ENCODE measurements at regions not wholly inside any gene's neighbourhood (a gene's known extent, or its start where the extent isn't known, plus 50 kb on each side); places are given as distances from the start of the nearest gene placed in this dataset.
"Not testable (repeated sequence)": the region's sequence is repeated elsewhere in the genome, so short reads cannot be mapped to it uniquely, and the experiment has no call there.

DNA sequence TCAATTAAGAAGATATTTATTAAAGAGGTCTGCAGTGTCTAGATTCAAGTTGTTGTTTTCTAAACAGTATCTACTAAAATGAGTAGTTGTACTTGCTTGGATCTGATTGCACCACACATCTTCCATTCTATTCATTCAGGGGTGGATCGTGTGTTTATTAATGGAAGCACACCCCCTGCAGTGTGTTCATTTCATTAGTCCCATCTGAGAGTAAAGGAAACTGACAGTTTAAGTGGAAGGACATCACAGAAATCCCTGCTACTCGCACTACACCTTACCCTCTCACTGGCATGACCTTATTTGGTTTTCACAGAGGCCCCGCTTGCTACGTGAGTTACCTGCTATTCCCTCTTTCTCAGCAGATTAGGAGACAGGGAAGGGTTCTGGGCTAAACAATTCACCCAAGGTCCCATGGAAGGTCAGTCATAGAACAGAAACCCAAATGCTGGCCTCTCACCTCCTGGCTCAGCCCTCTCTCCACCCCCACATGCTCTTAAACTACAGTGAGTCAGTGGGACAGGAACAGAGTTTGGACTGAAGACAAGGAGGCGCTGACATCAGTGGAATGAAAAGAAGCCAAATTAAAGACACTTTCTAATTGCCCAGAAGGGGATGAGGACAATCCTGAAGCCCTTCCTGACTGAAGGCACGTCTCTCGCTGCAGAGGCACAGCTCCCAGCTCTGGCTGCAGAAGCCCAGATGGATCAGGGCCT is 369.2 kb upstream of the NRP1 start:
- DNase-seq (ENCODE audit: low read depth), result peak; percentile 38

DNA sequence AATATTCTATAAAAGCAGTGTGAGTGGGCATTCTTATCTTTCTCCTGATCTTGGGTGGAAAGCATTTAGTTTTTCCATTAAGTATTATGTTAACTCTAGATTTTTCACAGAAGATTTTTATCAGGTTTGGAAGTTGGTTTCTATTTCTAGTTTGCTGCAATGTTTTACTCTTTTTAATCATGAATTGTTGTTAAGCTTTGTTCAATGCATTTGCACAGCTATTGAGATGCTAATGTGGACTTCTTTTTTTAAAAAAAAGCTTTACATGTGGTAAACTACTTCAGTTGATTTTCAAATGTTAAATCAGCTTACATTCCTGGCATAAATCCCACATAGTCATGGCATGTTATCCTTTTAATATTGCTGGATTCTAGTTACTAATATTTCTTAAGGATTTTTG is 363.6 kb upstream of the NRP1 start:
- no peak for DNase-seq (ENCODE audit: low read depth)

DNA sequence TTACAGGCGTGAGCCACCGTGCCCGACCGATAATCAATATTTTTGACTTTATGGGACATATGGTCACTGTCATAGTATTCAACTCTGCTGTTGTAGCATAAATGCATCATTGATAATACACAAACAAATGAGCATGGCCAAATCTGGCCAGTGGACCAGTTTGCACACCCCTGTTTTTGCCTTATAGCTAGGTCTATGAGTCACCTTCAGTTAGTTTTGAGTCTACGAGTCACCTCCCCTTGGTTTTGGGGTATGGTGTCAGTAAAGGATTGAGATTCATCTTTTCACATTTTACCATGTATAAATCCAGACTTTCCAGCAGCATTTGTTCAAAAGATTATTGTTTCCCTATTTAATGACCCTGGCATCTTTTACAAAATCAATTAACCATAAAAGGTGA is 362.5 kb upstream of the NRP1 start:
- DNase-seq (ENCODE audit: low read depth), result no peak

DNA sequence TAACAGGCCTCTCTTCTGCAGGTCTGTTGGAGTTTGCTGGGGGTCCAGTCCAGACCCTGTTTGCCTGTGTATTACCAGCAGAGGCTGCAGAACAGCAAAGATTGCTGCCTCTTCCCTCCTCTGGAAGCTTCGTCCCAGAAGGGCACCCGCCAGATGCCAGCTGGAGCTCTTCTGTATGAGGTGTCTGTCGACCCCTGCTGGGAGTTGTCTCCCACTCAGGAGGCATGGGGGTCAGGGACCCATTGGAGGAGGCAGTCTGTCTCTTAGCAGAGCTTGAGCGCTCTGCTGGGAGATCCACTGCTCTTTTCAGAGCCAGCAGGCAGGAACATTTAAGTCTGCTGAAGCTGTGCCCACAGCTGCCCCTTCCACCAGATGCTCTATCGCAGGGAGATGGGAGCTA is 361.1 kb upstream of the NRP1 start:
- DNase-seq (ENCODE audit: low read depth), result no peak

DNA sequence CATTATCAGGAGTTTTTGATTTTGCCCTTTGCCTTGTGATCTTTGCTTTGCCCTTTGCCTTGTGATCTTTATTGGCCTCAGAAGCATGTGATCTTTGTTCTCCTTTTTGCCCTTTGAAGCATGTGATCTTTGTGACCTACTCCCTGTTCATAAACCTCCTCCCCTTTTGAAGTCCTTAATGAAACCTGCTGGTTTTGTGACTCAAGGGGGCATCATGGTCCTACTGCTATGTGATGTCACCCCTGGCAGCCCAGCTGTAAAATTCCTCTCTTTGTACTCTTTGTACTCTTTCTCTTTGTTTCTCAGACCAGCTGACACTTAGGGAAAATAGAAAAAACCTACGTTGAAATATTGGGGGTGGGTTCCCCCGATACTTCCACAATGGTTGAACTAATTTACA is 356.1 kb upstream of the NRP1 start:
- DNase-seq (ENCODE audit: low read depth), result not testable (repeated sequence)

DNA sequence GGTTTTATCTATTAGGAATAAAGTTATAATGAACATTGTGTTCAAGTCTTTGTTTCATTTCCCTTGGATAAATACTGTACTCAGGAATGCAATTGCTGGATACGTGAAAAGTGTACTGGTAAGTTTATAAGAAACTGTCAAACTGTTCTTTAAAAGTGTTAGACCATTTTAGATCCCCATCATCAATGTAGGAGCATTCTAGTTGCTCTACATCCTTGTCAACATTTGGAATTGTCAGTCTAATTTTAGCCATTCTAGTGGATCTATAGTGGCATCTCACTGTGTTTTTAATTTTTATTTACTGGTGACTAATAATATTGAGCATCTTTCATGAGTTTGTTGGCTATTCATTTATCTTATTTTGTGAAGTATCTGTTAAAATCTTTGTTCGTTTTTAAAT is 354.0 kb upstream of the NRP1 start:
- no peak for DNase-seq (ENCODE audit: low read depth)

DNA sequence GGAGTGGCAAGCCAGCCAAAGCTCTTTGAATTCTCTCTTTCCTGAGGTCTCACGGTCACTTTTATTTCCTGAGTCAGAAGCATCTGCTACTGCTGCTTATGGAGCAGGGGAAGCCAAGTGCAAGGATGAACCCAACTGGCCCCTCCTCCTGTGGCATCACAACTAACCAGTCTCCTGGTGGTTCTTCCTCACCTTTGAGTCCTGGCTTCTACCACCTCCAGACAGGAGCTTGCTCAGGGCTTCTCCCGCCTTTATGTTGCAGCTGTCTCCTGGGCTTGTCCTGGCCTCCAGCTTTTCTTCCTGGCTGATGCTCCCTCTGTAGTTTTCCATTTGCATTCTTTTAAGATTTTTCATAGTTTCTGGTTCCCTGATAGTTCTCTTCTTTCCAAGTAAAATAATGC is 349.7 kb upstream of the NRP1 start:
- DNase-seq (ENCODE audit: low read depth), result no peak

DNA sequence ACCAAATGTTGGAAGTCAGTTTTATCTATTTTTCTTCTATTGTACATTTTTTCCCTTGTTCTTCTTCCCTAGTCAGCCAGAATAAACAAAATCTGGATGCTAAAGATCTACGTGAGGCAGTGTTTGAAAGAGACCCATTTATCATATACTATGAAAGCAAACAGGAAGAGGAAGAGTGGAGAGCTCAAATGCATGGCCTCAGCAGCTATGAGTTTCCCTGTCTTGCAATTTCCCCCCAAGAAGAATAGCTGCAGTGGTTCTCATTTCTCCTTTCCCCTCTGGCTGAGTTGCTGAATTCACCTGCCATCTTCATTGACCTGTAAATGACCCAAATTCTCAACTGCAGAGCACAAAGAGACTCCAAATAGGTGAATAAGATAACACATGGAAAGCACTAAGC is 347.1 kb upstream of the NRP1 start:
- DNase-seq (ENCODE audit: low read depth), result no peak

DNA sequence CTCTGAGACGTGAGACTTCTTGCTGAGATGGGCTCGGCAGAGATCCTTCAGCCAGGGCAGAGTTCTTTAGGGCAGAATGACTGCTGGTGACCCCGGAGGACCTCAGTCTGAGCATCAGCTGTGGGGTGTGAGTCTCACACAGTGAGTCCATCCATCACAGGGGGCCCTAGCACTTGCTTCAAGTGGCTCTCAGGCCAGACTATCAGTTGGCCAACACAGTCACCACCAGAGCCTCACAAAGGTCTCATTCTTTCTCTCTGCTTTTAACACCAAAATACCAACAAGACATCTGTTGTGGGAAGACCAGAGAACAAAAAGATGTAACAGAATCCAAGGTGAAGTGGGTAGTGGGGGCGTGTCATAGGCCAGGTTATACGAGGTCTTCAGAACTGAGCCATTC is 345.6 kb upstream of the NRP1 start:
- no peak for DNase-seq (ENCODE audit: low read depth)

DNA sequence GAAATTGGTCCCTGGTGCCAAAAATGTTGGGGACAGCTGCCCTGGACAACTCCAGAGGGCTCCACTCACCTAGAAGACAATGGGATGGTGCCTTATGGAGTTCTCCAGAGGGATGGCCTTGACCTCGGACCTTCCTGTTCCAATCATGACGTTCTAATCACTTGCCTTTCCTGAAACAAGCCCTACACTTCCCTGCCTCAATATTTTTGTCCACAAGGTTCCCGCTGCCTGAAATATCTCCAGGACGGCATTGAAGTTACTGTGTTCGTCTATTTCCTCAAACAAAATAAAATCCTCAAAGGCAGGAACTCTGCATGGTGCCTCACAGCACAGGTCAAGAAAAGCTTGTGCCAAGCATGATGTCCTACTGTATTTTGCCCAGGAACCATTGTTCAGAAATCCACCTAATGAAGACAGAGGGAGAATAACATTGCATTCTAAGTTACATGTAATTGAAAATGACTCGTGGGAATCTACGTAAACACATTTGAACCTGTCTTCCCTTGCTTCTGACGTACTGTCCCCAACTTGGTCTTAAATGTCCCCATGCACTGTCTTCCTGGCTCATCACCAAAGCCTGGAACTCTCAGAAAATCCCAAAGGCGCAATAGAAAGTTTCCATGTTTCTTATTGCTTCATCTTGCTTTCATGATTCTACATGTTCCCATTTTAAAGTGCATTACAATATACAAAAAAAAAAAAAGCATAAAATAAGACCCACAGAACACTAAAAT is 342.3 kb upstream of the NRP1 start:
- DNase-seq (ENCODE audit: low read depth), result no peak

DNA sequence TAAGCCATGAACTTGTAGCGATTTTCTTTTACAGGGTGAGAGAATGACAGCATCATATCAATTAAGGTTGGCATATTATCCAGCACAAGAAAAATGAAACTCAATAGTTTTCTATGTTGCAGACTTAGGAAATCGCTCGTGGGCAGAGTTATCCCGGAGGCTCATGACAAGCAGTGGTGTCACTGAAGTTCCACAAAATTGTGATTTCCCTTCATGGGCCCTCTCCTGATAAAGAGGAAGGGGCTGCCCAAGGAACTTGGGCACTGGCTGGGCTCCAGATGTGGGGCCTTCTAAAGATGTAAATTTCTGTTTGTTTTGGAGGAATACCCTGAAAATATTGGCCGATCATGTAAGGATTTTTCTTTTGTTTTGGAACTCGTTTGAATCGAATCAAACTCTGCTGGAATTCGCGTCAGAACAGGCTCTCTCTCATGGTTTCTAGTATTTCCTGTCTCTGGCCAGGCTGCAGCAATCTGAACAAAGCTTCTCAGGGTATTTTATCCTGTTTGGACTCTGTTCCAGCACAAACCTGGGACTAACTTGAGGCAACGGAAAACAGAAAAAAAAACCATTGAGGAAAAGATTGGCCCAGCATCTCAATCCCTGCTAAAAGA is 340.6 kb upstream of the NRP1 start:
- DNase-seq (ENCODE audit: low read depth), result no peak

DNA sequence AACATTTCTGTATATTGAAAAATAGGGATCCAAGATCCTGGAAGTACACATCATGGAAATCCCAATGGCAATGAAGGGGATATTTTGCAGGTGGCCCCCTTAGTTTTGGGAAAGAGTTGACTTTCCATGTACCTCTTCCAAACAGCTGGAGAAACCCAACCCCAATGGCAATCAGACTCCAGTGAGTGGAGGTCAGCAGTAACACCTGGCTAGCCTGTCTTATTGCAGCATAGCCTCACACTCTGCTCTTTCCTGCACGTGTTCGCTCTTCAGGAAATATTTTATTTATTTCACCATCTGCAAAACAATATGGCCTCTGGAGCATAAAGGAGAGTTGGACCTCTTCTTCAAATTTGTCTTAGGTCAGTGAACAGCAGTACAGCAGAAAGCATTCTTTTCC is 340.0 kb upstream of the NRP1 start:
- no peak for DNase-seq (ENCODE audit: low read depth)

DNA sequence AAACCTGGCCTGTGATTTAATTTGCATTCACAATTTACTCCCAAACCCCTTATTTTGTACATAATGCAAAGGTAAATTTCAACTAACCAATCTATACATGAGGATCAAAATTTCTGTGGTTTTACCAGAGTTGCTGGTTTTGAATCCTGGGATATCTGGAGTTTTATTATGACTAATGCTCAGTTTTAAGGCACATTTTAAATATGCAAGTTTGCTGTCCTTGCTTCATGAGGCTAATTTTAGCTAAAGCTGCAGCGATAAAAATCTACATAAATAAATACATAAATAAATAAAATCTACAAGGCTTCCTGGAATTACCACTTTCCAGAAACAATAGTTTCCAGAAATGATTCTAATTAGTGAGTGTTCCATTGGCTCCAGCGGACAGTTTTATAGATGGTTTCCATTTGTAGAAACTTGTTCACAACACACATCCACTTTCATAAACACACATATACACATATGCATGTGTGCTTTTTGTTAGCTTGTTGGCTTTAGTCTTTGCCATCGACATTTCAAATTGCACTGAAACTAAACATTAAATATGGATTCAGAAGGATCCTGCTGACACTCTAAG is 339.5 kb upstream of the NRP1 start:
- no peak for DNase-seq (ENCODE audit: low read depth)

DNA sequence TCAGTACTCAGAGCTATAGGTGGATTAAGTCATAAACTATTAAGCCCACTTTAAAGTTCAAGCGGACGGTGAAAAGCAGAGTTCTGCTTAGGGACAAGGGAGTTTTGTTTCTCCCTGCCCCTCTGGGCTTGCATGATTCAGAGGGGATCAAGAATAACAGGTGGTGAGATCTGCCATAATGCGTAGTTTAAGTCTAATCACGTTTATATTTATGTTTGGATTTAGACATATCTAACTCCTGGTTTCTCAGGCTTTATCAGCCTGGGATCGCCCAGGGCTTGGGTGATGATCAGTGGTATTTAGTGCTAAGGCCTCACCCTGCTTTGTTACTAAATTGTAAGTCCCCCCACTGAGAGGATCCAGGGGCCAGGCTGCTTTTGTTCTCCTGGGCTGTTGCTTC is 335.4 kb upstream of the NRP1 start:
- no peak for DNase-seq (ENCODE audit: low read depth)

DNA sequence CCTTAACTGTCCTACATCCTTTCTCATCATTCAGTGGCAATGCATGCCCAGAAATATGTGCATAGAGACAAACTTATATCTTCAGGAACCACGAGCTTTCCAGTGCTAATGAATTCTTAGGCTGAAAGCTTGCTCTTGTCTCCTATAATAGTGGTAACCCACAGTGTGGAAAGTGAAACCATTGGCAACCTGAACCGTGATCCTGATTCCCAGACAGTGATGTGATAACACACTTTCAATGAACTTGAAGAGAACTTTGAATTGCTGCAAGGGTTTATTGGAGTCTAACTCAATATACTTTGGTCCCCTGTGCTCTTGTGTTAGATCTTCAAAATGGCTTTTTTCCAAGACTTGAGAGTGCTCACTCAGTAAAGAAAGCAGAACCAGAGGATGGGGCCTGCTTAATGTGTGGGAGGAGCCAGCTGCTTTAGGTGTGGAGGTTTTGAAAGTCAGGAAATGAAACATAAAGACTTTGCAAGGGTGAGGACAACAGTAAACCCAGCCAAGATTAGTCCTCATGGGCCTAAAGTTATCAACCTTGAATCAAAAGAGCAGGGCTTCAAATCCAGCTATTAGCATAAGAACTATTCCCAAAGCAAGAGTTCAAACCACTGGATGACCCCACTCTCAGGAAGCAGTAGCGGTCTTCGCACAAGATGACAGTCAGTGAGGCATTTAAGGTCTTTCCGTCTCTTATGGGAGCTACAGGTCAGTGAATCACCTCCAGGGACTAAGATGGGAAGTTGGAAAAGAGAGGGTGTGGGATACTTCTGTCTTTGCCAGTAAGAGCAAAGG is 332.4 kb upstream of the NRP1 start:
- no peak for DNase-seq (ENCODE audit: low read depth)

DNA sequence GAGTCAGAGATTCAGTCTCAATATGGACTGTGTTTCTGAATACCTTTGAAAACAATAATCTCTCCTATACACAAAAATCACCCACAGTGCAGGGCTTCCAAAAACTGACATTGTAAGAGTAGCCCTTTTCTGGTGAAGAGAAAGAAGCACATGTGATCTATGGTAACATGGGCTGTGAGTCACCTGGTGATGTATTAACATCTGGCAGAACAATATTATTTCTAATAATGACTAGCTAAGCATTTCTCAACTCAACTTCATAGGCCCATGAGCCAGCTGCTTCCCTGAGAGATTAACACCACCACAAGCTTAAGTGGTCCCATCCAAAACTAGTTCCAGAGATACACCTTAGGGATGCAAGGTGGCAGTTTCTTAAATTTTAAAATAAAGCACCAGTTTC is 331.0 kb upstream of the NRP1 start:
- no peak for DNase-seq (ENCODE audit: low read depth)

DNA sequence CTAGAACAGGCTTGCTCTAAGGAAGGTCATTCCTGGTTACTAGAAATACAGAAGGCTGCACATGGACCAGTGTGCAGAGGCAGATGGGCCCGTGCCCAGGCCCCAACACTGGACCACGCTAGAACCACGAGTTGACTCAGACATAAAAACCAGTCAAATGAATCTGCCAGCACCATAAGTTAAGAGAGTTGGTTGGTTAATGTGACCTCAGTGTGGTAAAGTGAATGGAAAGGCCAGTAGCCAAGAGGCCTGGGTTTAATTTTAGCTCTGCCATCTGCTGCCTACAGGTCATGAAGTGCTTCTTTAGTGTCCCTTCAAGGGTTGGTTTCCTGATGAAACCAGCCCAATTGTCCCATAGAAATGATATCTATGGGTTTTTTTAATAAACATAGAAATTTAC is 329.6 kb upstream of the NRP1 start:
- no peak for DNase-seq (ENCODE audit: low read depth)

DNA sequence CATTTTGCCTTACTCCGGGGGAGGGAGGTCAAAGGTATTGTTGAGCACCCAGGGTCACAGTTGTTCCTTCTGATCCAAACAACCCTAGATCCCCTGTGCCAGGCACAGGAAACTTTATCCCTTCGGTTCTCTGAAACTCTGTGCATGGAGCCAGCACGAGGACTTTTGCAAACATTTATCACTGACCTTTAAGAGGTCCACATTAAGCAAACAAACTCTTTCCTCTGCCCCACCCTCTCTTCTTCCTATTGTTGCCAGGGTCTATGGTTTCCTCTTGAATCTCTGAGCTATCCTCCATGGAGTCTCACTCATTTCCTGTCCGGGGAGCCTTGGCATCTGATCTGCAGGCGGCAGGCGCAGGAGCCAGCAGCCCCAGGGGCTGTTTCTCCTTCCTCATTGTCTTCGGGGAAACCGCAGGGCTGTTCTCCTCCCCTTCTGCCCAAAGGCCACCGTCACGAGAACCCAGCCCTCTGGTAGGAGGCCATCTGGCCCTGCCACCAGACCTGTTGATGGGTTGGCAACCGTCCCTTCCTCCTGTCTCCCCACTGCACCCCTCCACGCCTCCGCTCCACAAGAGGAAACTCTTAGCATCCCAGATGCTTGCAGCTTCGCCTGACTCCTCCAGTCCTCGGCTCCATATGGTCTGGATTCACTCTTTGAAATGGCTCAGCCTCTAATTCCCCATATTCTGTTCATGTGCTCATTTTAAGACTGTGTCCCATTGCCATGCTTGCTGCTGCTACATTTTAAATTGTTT is 327.3 kb upstream of the NRP1 start:
- DNase-seq (ENCODE audit: low read depth), result no peak

DNA sequence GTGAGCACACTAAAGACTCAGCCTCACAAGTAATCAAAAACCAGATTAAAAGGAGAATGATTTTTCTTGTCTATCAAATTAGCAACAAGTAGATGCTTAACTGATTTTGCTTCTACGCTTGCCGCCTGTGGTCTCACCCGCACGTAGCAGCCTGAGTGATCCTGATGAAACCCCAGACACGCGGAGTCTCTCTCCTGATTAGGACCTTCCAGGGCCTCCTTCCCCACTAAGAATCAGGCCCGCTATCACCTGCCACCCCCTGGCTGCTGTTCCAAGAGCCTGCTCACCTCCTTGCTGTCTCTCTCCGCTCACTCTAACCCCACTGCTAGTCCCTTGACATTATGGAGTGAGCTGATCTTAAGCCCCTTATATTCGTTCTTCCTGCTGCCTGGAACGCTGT is 325.9 kb upstream of the NRP1 start:
- no peak for DNase-seq (ENCODE audit: low read depth)

DNA sequence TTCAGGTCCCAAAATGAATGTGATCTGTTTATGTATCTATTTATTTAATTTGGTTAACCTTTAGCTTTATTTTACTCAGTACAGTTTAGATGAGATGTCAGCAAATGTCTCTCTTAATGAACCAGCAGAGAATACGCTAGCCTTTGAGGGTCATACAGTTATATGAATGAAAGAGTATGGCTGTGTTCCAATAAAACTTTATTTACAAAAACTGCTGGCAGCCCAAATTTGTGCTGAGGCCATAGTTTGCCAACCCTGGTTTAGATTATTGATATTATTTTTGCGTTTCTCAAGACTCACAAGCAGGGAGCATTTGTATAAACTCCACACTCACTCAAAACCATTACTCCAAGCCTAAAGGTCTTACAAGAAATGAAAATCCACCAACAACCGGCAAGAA is 323.4 kb upstream of the NRP1 start:
- no peak for DNase-seq (ENCODE audit: low read depth)

DNA sequence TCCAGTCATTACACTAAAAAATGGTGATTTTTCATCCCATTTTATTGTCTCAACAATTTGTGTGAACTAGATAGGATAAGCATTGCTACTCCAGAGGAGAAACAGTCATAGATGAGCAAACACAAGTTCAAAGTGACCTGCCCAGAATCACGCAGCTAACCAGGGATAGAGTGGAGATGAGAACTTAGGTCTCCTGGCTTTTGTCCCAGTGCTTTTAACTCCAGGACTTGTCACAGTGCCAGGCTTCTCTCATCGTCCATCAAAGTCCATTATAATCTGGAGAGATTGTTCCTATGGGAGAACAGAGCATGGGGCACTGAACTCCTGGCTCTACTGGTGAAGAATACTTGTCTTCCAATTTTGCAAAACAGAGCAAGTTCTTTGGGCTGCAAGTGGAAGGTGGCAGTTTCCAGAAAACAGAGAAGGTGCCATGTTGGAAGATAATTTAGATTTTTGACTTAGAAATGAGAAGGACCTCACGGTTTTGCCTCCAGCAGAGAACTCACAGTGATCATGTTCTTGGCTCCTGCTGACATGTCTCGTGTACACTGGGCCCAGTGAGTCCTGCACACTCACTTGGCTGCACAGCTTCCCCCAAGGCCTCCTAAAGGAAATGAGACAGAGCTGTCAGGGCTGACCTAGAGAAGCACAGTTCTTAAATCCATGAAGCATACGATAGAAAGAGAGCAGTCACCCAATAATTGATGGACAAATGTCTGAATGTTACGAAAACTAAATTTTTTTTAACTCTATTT is 322.9 kb upstream of the NRP1 start:
- no peak for DNase-seq (ENCODE audit: low read depth)

Measured in stromal cell of bone marrow (primary cell).